ENCODE measurements at regions not wholly inside any gene's neighbourhood (a gene's known extent, or its start where the extent isn't known, plus 50 kb on each side); places are given as distances from the start of the nearest gene placed in this dataset.
"Not testable (repeated sequence)": the region's sequence is repeated elsewhere in the genome, so short reads cannot be mapped to it uniquely, and the experiment has no call there.

GRCh38 chr10:35992107-35992506 is 350.0 kb upstream of the FZD8 start:
- TF ChIP-seq, protein P1, sequence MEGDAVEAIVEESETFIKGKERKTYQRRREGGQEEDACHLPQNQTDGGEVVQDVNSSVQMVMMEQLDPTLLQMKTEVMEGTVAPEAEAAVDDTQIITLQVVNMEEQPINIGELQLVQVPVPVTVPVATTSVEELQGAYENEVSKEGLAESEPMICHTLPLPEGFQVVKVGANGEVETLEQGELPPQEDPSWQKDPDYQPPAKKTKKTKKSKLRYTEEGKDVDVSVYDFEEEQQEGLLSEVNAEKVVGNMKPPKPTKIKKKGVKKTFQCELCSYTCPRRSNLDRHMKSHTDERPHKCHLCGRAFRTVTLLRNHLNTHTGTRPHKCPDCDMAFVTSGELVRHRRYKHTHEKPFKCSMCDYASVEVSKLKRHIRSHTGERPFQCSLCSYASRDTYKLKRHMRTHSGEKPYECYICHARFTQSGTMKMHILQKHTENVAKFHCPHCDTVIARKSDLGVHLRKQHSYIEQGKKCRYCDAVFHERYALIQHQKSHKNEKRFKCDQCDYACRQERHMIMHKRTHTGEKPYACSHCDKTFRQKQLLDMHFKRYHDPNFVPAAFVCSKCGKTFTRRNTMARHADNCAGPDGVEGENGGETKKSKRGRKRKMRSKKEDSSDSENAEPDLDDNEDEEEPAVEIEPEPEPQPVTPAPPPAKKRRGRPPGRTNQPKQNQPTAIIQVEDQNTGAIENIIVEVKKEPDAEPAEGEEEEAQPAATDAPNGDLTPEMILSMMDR (IDR thresholded peaks at IDR 0.05) = no peak
- Histone ChIP-seq H3K4me1 (no peaks in the 10 kb centered on the region), H3K27ac (no peak overlapping the region), H3K36me3 (no peaks in the 10 kb centered on the region), H3K27me3 (no peaks in the 10 kb centered on the region), H3K9ac (ENCODE audit: low read depth in 2 of 2, low read length in 2 of 2) (no peak overlapping the region), H3K9me3 (no peaks in the 10 kb centered on the region), H3K4me3 (no peak overlapping the region)
- intact Hi-C loops (cut with DNase I) = no loop called here
- DNase-seq = no peak

GRCh38 chr10:35986756-35987502 is 344.8 kb upstream of the FZD8 start:
- intact Hi-C loops (cut with DNase I) = no loop called here
- DNase-seq = no peak
- H3K4me3 ChIP-seq = no peak overlapping the region
- H3K27me3 ChIP-seq = no peaks in the 10 kb centered on the region
- no peak overlapping the region for H3K27ac ChIP-seq
- no peak overlapping the region for H3K9ac ChIP-seq (ENCODE audit: low read depth in 2 of 2, low read length in 2 of 2)
- H3K36me3 ChIP-seq = no peaks in the 10 kb centered on the region
- H3K9me3 ChIP-seq = no peaks in the 10 kb centered on the region
- H3K4me1 ChIP-seq = no peaks in the 10 kb centered on the region
- TF ChIP-seq, protein P1 (IDR thresholded peaks at IDR 0.05) = no peak

DNA sequence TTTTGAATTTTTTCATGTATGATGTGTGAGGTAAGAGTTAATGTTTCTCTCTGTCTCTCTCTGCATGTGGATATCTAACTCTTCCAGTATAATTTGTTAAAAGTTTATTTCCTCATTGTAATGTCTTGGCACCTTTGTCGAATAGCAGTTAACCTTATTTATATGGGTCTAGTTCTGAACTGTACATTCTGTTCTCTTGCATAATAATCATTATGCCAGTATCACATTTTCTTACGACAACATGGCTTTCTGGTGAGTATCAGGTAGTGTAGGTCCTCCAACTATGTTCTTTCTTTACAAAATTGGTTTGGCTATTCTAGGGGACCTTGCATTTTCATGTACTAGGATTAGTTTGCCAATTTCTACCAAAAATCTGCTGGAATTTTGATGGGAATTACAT is 337.0 kb upstream of the FZD8 start:
- intact Hi-C loops (cut with DNase I) = no loop called here

DNA sequence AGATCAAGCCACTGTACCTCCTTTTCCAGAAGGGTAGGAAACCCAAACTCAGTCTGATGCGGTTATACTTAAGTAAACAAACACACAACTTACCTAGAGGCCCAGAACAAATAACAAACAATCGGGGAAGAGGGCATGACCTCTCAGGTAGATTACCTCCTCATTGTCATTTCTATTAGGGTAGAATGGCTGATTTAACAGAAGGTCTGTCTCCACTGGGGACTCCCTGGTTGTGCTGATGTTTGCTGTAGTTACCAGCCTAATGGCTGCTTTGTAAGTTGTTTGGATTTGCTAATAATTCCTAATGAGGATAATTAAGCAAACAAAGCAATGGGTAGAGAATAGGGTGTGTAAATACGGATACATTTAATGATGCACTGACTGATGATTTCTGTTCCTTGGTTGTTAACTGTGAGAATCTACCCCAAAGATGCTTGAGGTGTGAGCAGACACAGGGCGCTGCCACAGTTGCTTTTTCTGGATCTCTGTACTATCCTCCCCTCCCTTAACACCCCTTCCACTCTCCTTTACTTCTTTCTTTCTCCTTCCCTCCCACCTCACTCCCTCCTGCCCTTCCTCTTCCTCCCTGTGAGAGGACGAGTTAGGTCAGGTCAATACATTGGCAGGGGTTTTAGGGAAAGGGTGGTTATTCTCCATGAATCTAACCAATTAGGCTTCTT is 332.0 kb upstream of the FZD8 start:
- H3K4me3 ChIP-seq; intact Hi-C loops (cut with DNase I); H3K9ac ChIP-seq (ENCODE audit: low read depth in 2 of 2, low read length in 2 of 2); H3K36me3 ChIP-seq; H3K27me3 ChIP-seq; DNase-seq; H3K4me1 ChIP-seq; H3K27ac ChIP-seq; H3K9me3 ChIP-seq: not testable (repeated sequence)

More for the DNA sequence above, 337.0 kb upstream of the FZD8 start:
- H3K27me3 ChIP-seq = no peaks in the 10 kb centered on the region
- H3K27ac ChIP-seq = no peak overlapping the region
- H3K4me1 ChIP-seq = no peaks in the 10 kb centered on the region
- no peaks in the 10 kb centered on the region for H3K36me3 ChIP-seq
- H3K4me3 ChIP-seq = no peak overlapping the region
- TF ChIP-seq, protein P1 (IDR thresholded peaks at IDR 0.05) = no peak
- H3K9me3 ChIP-seq = no peaks in the 10 kb centered on the region
- no peak for DNase-seq
- no peak overlapping the region for H3K9ac ChIP-seq (ENCODE audit: low read depth in 2 of 2, low read length in 2 of 2)

- Histone ChIP-seq H3K4me3 (no peak overlapping the region), H3K9ac (ENCODE audit: low read depth in 2 of 2, low read length in 2 of 2) (no peak overlapping the region), H3K27ac (no peak overlapping the region), H3K27me3 (no peaks in the 10 kb centered on the region), H3K36me3 (no peaks in the 10 kb centered on the region), H3K9me3 (no peaks in the 10 kb centered on the region), H3K4me1 (no peaks in the 10 kb centered on the region)
- DNase-seq = no peak
- intact Hi-C loops (cut with DNase I) = no loop called here
- TF ChIP-seq, protein P1 (IDR thresholded peaks at IDR 0.05) = no peak
Observed at GRCh38 chr10:35972275-35972674, 330.2 kb upstream of the FZD8 start.

DNA sequence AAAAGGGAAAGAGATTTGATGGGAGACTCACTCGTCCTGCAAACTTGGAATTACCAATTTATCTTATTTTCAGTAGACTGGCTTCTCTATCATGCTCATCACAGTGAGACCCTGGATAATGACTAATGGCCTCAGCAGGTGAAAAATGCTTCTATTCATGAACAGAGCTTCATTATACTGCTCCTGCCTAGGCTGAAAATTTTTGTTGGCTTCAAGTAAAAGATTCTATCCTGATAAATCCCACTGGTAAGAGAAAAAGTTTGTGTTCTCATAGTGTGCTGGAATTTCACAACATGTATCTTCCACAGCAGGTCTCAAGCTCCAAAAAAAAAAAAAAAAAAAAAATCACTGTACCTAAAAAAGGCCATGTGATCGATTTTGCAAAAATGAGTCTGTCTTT is 329.3 kb upstream of the FZD8 start:
- no peaks in the 10 kb centered on the region for H3K36me3 ChIP-seq
- TF ChIP-seq, protein P1 (IDR thresholded peaks at IDR 0.05) = no peak
- no peaks in the 10 kb centered on the region for H3K27me3 ChIP-seq
- no peak overlapping the region for H3K27ac ChIP-seq
- no peaks in the 10 kb centered on the region for H3K9me3 ChIP-seq
- H3K4me3 ChIP-seq = no peak overlapping the region
- H3K4me1 ChIP-seq = no peaks in the 10 kb centered on the region
- no peak for DNase-seq
- intact Hi-C loops (cut with DNase I) = no loop called here
- H3K9ac ChIP-seq (ENCODE audit: low read depth in 2 of 2, low read length in 2 of 2) = no peak overlapping the region
